Lower leg skin (tissue), 4 donors: ENCODE measurements at regions not wholly inside any gene's neighbourhood (a gene's known extent, or its start where the extent isn't known, plus 50 kb on each side); places are given as distances from the start of the nearest gene placed in this dataset.

Experiments
- DNase-seq, 2 donors: peaks; one replicate each; pipeline ENCODE4 v3.0.0-alpha.2; 2019; ENCODE audit warnings: low spot score in 2 of 2
- H3K4me3 ChIP-seq: fragments of 200-600 bp; sonication (generic); 2 replicates; pipeline ENCODE4 v1.5.1; 2017; ENCODE audit warnings: mild to moderate bottlenecking, low read depth; ENCODE audit not compliant: poor library complexity, severe bottlenecking
- POLR2A ChIP-seq, 2 donors: fragments of 450-650 bp; IDR thresholded peaks; one replicate each; pipeline ENCODE4 v1.6.1; 2016 to 2017; ENCODE audit warnings: antibody characterized with exemption in 2 of 2, mild to moderate bottlenecking in 1 of 2, moderate library complexity in 1 of 2
- WGBS, 2 donors: methylation state at CpG; one replicate each; pipeline ENCODE4 v1.1.5; 2018; 5-methylcytosine and 5-hydroxymethylcytosine counted together
- intact Hi-C: fragments of 100-400 bp; cut with DNase I; formaldehyde crosslinking; loops from one replicate; pipeline ENCODE4 v1.15.0; 2023; ENCODE audit warnings: low total_unique reads
- TF ChIP-seq, protein P1 (sequence below), 3 donors: fragments of 450-650 bp; IDR thresholded peaks; one replicate each; pipeline ENCODE4 v1.5.1; 2016; ENCODE audit warnings: antibody characterized with exemption in 3 of 3, mild to moderate bottlenecking in 3 of 3, moderate library complexity in 2 of 3

DNA sequence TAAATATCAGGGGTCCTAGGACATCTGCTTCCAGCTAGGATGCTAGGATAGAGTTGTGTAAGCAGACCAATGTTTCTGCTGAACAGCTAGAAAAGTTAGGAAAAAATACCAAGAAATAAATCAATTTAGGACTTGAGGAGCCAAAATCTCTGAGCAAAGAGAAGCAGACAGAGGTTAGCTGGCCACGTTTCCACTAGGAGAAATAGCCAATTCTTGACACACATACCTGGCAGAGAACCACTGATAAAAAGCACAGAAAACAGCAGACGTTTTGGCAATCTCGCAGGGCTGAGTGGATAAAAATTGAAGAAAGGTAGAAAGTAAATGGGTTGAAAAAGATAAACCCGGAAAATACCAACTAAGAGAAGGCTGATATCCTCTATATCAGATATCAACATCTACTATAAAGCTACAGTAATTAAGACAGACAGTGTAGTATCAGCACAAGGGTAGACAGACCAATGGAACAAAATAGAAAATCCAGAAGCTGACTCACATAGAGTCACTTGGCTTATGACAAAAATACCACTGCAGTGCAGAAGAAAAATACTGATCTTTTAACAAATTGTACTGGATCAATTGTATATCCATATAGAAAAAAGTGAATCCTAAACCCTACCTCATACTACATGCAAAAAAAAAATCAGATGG is 306.1 kb upstream of the KLHL29 start:
- no peak for DNase-seq
- H3K4me3 ChIP-seq, result no peak overlapping the region
- intact Hi-C loops, result no loop called here
- WGBS, 2 donors, result 59 to 60% methylated on average over 4 of the region's 4 CpGs
- TF ChIP-seq, protein P1, sequence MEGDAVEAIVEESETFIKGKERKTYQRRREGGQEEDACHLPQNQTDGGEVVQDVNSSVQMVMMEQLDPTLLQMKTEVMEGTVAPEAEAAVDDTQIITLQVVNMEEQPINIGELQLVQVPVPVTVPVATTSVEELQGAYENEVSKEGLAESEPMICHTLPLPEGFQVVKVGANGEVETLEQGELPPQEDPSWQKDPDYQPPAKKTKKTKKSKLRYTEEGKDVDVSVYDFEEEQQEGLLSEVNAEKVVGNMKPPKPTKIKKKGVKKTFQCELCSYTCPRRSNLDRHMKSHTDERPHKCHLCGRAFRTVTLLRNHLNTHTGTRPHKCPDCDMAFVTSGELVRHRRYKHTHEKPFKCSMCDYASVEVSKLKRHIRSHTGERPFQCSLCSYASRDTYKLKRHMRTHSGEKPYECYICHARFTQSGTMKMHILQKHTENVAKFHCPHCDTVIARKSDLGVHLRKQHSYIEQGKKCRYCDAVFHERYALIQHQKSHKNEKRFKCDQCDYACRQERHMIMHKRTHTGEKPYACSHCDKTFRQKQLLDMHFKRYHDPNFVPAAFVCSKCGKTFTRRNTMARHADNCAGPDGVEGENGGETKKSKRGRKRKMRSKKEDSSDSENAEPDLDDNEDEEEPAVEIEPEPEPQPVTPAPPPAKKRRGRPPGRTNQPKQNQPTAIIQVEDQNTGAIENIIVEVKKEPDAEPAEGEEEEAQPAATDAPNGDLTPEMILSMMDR (IDR thresholded peaks at IDR 0.05), result no peak
- TF ChIP-seq POLR2A (IDR thresholded peaks at IDR 0.05), result no peak

DNA sequence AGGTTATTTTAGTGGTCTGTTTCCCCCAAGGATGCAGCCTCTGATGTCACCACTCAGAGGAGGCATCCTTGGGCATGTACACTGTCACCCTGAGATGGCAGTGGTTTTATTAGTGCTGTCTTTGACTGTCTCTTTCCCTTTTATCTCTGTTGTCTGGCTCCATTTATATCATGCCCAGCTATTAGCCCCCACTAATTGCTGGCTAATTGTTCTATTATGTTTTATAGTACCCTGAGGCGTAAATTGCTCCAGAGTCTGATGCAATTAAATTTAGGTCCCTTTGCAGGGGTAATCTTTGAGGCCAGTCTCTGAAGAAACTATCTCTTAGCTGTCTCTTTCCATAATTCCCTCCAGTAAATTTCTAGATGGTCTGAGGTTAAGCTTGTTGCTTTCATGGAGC is 301.0 kb upstream of the KLHL29 start:
- 50 to 81% methylated on average over 1 of the region's 1 CpG for WGBS, 2 donors

DNA sequence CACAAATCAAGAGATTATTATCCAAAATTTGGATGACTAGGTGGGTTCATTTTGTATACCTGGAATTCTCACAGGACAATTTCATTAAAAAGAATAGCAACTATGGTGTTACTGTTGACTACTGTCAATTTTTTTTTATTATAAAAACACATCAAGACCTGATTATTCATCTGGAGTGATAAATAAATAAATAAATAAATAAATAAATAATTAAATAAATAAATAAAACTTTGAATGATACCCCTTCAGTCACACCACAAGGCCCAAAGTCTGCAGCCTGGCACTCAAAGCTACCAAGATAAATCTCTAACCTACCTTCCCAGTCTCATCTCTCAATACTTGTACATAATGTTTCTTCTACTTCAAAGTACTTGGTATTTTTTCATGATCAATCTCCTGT is 294.0 kb upstream of the KLHL29 start:
- no peak overlapping the region for H3K4me3 ChIP-seq
- no peak for DNase-seq
- intact Hi-C loops, result no loop called here
- TF ChIP-seq POLR2A (IDR thresholded peaks at IDR 0.05), result no peak
- TF ChIP-seq, protein P1 (IDR thresholded peaks at IDR 0.05), result no peak

More for the DNA sequence above, 301.0 kb upstream of the KLHL29 start:
- no peak overlapping the region for H3K4me3 ChIP-seq
- TF ChIP-seq, protein P1 (IDR thresholded peaks at IDR 0.05), result no peak
- no peak for TF ChIP-seq POLR2A (IDR thresholded peaks at IDR 0.05)
- intact Hi-C loops, result no loop called here
- no peak for DNase-seq

DNA sequence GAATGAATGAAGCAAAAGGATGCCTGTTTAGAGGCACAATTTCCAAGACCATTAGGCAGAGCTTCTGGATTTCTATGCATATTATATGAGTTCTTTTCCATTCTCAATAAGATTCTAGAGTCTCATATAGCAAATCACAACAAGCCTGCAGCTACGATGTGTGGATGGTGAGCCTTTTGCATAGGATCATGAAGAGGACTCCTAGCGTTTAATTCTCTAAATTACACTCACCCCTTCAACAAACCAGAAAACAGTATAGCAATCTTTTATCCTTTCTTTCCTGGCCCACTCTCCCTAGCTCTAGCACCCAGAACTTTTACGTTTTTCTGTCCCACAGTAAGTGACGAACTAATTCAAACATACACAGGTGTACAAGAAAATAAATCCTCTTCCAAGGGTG is 293.1 kb upstream of the KLHL29 start:
- TF ChIP-seq, protein P1 (IDR thresholded peaks at IDR 0.05), result no peak
- TF ChIP-seq POLR2A (IDR thresholded peaks at IDR 0.05), result no peak
- WGBS, 2 donors, result 74 to 82% methylated on average over 4 of the region's 4 CpGs
- DNase-seq, result no peak
- intact Hi-C loops, result no loop called here
- H3K4me3 ChIP-seq, result no peak overlapping the region

DNA sequence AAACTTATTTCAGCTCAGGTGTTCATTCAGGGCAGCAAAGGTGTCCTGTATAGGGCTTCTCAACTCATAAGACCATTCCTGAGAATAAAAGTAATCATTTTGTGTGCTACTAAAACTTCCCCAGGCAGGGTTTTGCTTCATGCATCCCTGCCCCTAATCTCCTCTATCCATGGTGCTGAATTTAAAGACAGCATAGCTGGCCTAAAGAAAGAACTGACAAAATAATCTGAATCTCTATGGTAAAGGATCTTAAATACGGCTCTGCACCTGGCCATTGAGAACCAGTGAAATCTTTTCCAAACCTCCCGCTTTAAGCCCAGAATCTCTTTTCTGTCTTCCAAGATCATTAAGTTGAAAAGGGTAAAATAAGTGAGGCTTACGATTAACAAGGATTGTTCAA is 292.1 kb upstream of the KLHL29 start:
- TF ChIP-seq POLR2A (IDR thresholded peaks at IDR 0.05), result no peak
- TF ChIP-seq, protein P1 (IDR thresholded peaks at IDR 0.05), result no peak
- no peak overlapping the region for H3K4me3 ChIP-seq
- WGBS, 2 donors, result 51 to 60% methylated on average over 3 of the region's 3 CpGs
- DNase-seq, result no peak
- intact Hi-C loops, result no loop called here

DNA sequence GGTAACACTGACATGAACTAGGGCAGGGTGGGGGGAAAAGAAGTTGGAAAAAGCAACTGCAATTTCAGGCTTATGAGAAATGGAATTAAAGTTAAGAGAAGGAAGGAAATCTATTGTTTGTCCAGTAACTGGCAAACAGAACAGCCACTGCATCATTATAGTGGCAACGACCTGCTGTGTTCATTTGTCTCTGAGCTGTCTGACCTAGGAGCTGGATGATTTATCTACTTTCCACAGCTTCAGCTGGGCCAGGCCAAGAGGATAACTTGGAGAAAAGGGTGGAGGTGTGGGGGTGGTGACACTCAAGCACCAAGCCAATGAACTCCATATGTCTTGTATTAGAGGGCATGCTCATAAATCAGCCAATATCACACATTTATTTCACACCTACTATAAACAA is 291.5 kb upstream of the KLHL29 start:
- 22 to 23% methylated on average over 1 of the region's 1 CpG for WGBS, 2 donors
- H3K4me3 ChIP-seq, result no peak overlapping the region
- intact Hi-C loops, result no loop called here
- DNase-seq, result no peak
- TF ChIP-seq, protein P1 (IDR thresholded peaks at IDR 0.05), result no peak
- TF ChIP-seq POLR2A (IDR thresholded peaks at IDR 0.05), result no peak
